ENCODE measurements at regions not wholly inside any gene's neighbourhood (a gene's known extent, or its start where the extent isn't known, plus 50 kb on each side); places are given as distances from the start of the nearest gene placed in this dataset.
A peak's percentile ranks its signal among the peaks of the same experiment; 100 is the strongest.

- Histone ChIP-seq H3K27ac (ENCODE audit: low read length, poor library complexity, severe bottlenecking) (no peak overlapping the region), H3K9ac (ENCODE audit: low read length) (no peak overlapping the region), H2BK12ac (ENCODE audit: low read length in 2 of 2) (no peak overlapping the region), H3K4me2 (ENCODE audit: low read length, poor library complexity, severe bottlenecking) (no peak overlapping the region), H3K4me1 (ENCODE audit: control insufficient read depth, insufficient read depth, low read depth, low read length) (peaks cover 8% of the 10 kb centered on the region), H3K4ac (ENCODE audit: low read depth in 1 of 2, low read length in 2 of 2) (no peak overlapping the region), H4K8ac (ENCODE audit: low read length) (no peak overlapping the region), H3K18ac (ENCODE audit: low read depth in 1 of 2, low read length in 2 of 2) (no peak overlapping the region), H3K14ac (ENCODE audit: low read length in 2 of 2) (no peak overlapping the region), H3K9me3 (ENCODE audit: control insufficient read depth, low read length) (peaks cover 5% of the 10 kb centered on the region), H2AFZ (ENCODE audit: low read depth, low read length) (no peak overlapping the region), H2AK5ac (ENCODE audit: low read length, severe bottlenecking) (no peak overlapping the region), H3K4me3 (ENCODE audit: insufficient read depth in 1 of 2, low read depth in 1 of 2, low read length in 2 of 2) (no peak overlapping the region), H3K79me1 (replicated peaks; ENCODE audit: low read length, poor library complexity, severe bottlenecking) (no peaks in the 10 kb centered on the region), H2BK15ac (ENCODE audit: low read depth, poor library complexity, severe bottlenecking) (no peak overlapping the region), H4K91ac (ENCODE audit: low read length) (no peak overlapping the region), H3K36me3 (ENCODE audit: control insufficient read depth in 1 of 2, insufficient read depth in 2 of 2, low read depth in 1 of 2, low read length in 2 of 2) (no peaks in the 10 kb centered on the region), H2BK120ac (ENCODE audit: low read depth, low read length) (no peak overlapping the region), H3K27me3 (ENCODE audit: control insufficient read depth in 1 of 2, insufficient read depth in 1 of 2, low read length in 2 of 2) (peaks cover 0 to 2% of the 10 kb centered on the region in 2 experiments), H2BK5ac (ENCODE audit: low read depth, low read length, poor library complexity, severe bottlenecking) (no peak overlapping the region), H3K23ac (ENCODE audit: low read length in 2 of 2) (no peak overlapping the region)
- WGBS = 94% methylated on average over 3 of the region's 3 CpGs
- DNase-seq = no peak
These were observed 541.1 kb downstream of the ETS1 start for GRCh38 chr11:128046213-128046612.

GRCh38 chr11:128045094-128045725 is 542.1 kb downstream of the ETS1 start:
- Histone ChIP-seq H3K4ac (ENCODE audit: low read depth in 1 of 2, low read length in 2 of 2) (no peak overlapping the region), H4K91ac (ENCODE audit: low read length) (no peak overlapping the region), H3K23ac (ENCODE audit: low read length in 2 of 2) (no peak overlapping the region), H3K14ac (ENCODE audit: low read length in 2 of 2) (no peak overlapping the region), H3K36me3 (ENCODE audit: control insufficient read depth in 1 of 2, insufficient read depth in 2 of 2, low read depth in 1 of 2, low read length in 2 of 2) (no peaks in the 10 kb centered on the region), H3K27me3 (ENCODE audit: control insufficient read depth in 1 of 2, insufficient read depth in 1 of 2, low read length in 2 of 2) (peaks cover 0 to 2% of the 10 kb centered on the region in 2 experiments), H3K9ac (ENCODE audit: low read length) (no peak overlapping the region), H2BK12ac (ENCODE audit: low read length in 2 of 2) (no peak overlapping the region), H3K4me3 (ENCODE audit: insufficient read depth in 1 of 2, low read depth in 1 of 2, low read length in 2 of 2) (no peak overlapping the region), H3K4me2 (ENCODE audit: low read length, poor library complexity, severe bottlenecking) (no peak overlapping the region), H2AK5ac (ENCODE audit: low read length, severe bottlenecking) (peak overlapping the region; percentile 49), H2BK15ac (ENCODE audit: low read depth, poor library complexity, severe bottlenecking) (no peak overlapping the region), H2BK5ac (ENCODE audit: low read depth, low read length, poor library complexity, severe bottlenecking) (no peak overlapping the region), H3K27ac (ENCODE audit: low read length, poor library complexity, severe bottlenecking) (no peak overlapping the region), H4K8ac (ENCODE audit: low read length) (no peak overlapping the region), H3K4me1 (ENCODE audit: control insufficient read depth, insufficient read depth, low read depth, low read length) (peaks cover 8% of the 10 kb centered on the region), H3K79me1 (replicated peaks; ENCODE audit: low read length, poor library complexity, severe bottlenecking) (no peaks in the 10 kb centered on the region), H3K9me3 (ENCODE audit: control insufficient read depth, low read length) (peaks cover 5% of the 10 kb centered on the region), H3K18ac (ENCODE audit: low read depth in 1 of 2, low read length in 2 of 2) (no peak overlapping the region), H2AFZ (ENCODE audit: low read depth, low read length) (no peak overlapping the region), H2BK120ac (ENCODE audit: low read depth, low read length) (no peak overlapping the region)
- no peak for DNase-seq
- WGBS = 80% methylated on average over 2 of the region's 4 CpGs

GRCh38 chr11:128042290-128042751 is 545.0 kb downstream of the ETS1 start:
- Histone ChIP-seq H3K27me3 (ENCODE audit: control insufficient read depth in 1 of 2, insufficient read depth in 1 of 2, low read length in 2 of 2) (peaks cover 2% of the 10 kb centered on the region in 2 experiments), H2AK5ac (ENCODE audit: low read length, severe bottlenecking) (no peak overlapping the region), H3K27ac (ENCODE audit: low read length, poor library complexity, severe bottlenecking) (peak overlapping the region; percentile 42), H3K36me3 (ENCODE audit: control insufficient read depth in 1 of 2, insufficient read depth in 2 of 2, low read depth in 1 of 2, low read length in 2 of 2) (no peaks in the 10 kb centered on the region), H3K4me2 (ENCODE audit: low read length, poor library complexity, severe bottlenecking) (peak overlapping the region; percentile 5), H3K18ac (ENCODE audit: low read depth in 1 of 2, low read length in 2 of 2) (peak overlapping the region in 1 of 2 experiments; percentile 25), H3K4ac (ENCODE audit: low read depth in 1 of 2, low read length in 2 of 2) (no peak overlapping the region), H2BK5ac (ENCODE audit: low read depth, low read length, poor library complexity, severe bottlenecking) (no peak overlapping the region), H3K14ac (ENCODE audit: low read length in 2 of 2) (no peak overlapping the region), H3K4me3 (ENCODE audit: insufficient read depth in 1 of 2, low read depth in 1 of 2, low read length in 2 of 2) (no peak overlapping the region), H4K8ac (ENCODE audit: low read length) (no peak overlapping the region), H3K9me3 (ENCODE audit: control insufficient read depth, low read length) (peaks cover 5% of the 10 kb centered on the region), H2BK120ac (ENCODE audit: low read depth, low read length) (no peak overlapping the region), H3K9ac (ENCODE audit: low read length) (no peak overlapping the region), H2AFZ (ENCODE audit: low read depth, low read length) (no peak overlapping the region), H3K4me1 (ENCODE audit: control insufficient read depth, insufficient read depth, low read depth, low read length) (peaks cover 8% of the 10 kb centered on the region), H3K23ac (ENCODE audit: low read length in 2 of 2) (no peak overlapping the region), H3K79me1 (replicated peaks; ENCODE audit: low read length, poor library complexity, severe bottlenecking) (no peaks in the 10 kb centered on the region), H2BK15ac (ENCODE audit: low read depth, poor library complexity, severe bottlenecking) (no peak overlapping the region), H4K91ac (ENCODE audit: low read length) (no peak overlapping the region), H2BK12ac (ENCODE audit: low read length in 2 of 2) (peak overlapping the region in 1 of 2 experiments; percentile 12)
- 13% methylated on average over 3 of the region's 3 CpGs for WGBS
- no peak for DNase-seq

- H3K4me2 ChIP-seq (ENCODE audit: low read length, poor library complexity, severe bottlenecking) = no peak overlapping the region
- no peak overlapping the region for H2AFZ ChIP-seq (ENCODE audit: low read depth, low read length)
- H3K23ac ChIP-seq (ENCODE audit: low read length in 2 of 2) = no peak overlapping the region
- no peak overlapping the region for H4K8ac ChIP-seq (ENCODE audit: low read length)
- peaks cover 5% of the 10 kb centered on the region for H3K9me3 ChIP-seq (ENCODE audit: control insufficient read depth, low read length)
- H4K91ac ChIP-seq (ENCODE audit: low read length) = no peak overlapping the region
- H3K18ac ChIP-seq (ENCODE audit: low read depth in 1 of 2, low read length in 2 of 2) = no peak overlapping the region
- H3K4me1 ChIP-seq (ENCODE audit: control insufficient read depth, insufficient read depth, low read depth, low read length) = peaks cover 8% of the 10 kb centered on the region
- no peak overlapping the region for H3K27ac ChIP-seq (ENCODE audit: low read length, poor library complexity, severe bottlenecking)
- no peak overlapping the region for H3K4ac ChIP-seq (ENCODE audit: low read depth in 1 of 2, low read length in 2 of 2)
- peaks cover 9 to 16% of the 10 kb centered on the region in 2 experiments for H3K27me3 ChIP-seq (ENCODE audit: control insufficient read depth in 1 of 2, insufficient read depth in 1 of 2, low read length in 2 of 2)
- no peak overlapping the region for H3K4me3 ChIP-seq (ENCODE audit: insufficient read depth in 1 of 2, low read depth in 1 of 2, low read length in 2 of 2)
- WGBS = 60% methylated on average over 1 of the region's 3 CpGs
- no peak overlapping the region for H2BK15ac ChIP-seq (ENCODE audit: low read depth, poor library complexity, severe bottlenecking)
- no peak overlapping the region for H2BK5ac ChIP-seq (ENCODE audit: low read depth, low read length, poor library complexity, severe bottlenecking)
- H3K79me1 ChIP-seq (replicated peaks; ENCODE audit: low read length, poor library complexity, severe bottlenecking) = no peaks in the 10 kb centered on the region
- H2BK120ac ChIP-seq (ENCODE audit: low read depth, low read length) = no peak overlapping the region
- no peaks in the 10 kb centered on the region for H3K36me3 ChIP-seq (ENCODE audit: control insufficient read depth in 1 of 2, insufficient read depth in 2 of 2, low read depth in 1 of 2, low read length in 2 of 2)
- no peak overlapping the region for H2BK12ac ChIP-seq (ENCODE audit: low read length in 2 of 2)
- DNase-seq = peak; percentile 24
- H3K9ac ChIP-seq (ENCODE audit: low read length) = no peak overlapping the region
- H2AK5ac ChIP-seq (ENCODE audit: low read length, severe bottlenecking) = no peak overlapping the region
- H3K14ac ChIP-seq (ENCODE audit: low read length in 2 of 2) = no peak overlapping the region
These were observed 546.8 kb downstream of the ETS1 start for GRCh38 chr11:128040603-128041002.

Measured in mesenchymal stem cell (in vitro differentiated cells and primary cell).